ENCODE measurements at regions not wholly inside any gene's neighbourhood (a gene's known extent, or its start where the extent isn't known, plus 50 kb on each side); places are given as distances from the start of the nearest gene placed in this dataset.
"Not testable (repeated sequence)": the region's sequence is repeated elsewhere in the genome, so short reads cannot be mapped to it uniquely, and the experiment has no call there.

DNA sequence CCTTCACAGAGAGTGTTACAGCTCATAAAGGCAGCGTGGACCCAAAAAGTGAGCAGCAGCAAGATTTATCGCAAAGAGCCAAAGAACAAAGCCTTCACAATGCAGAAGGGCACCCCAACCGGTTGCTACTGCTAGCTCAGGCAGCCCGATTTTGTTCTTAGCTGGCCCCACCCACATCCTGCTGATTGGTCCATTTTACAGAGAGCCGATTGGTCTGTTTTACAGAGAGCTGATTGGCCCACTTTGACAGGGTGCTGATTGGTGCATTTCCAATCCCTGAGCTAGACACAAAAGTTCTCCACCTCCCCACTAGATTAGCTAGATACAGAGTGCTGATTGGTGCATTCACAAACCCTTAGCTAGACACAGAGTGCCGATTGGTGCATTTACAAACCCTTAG, 50.1 kb upstream of the SOX14 start:
- DNase-seq (ENCODE audit: low spot score in 2 of 2); H3K27me3 ChIP-seq (ENCODE audit: low read depth); H3K9me3 ChIP-seq; H3K4me3 ChIP-seq; in situ Hi-C loops (cut with MboI; ENCODE audit: low sequenced_read_pairs); H3K36me3 ChIP-seq (replicated peaks); H3K4me1 ChIP-seq: not testable (repeated sequence)
